ENCODE measurements at regions not wholly inside any gene's neighbourhood (a gene's known extent, or its start where the extent isn't known, plus 50 kb on each side); places are given as distances from the start of the nearest gene placed in this dataset.

- Histone ChIP-seq H3K27me3 (ENCODE audit: insufficient read depth, low read length, poor library complexity) (peaks cover 3% of the 10 kb centered on the region), H3K9me3 (ENCODE audit: insufficient read depth, low read length, severe bottlenecking) (no peaks in the 10 kb centered on the region), H2AFZ (ENCODE audit: low read depth, low read length) (no peak overlapping the region), H3K4me1 (ENCODE audit: insufficient read depth, low read length) (no peaks in the 10 kb centered on the region), H3K79me2 (ENCODE audit: insufficient read depth, low read length) (no peaks in the 10 kb centered on the region), H3K27ac (ENCODE audit: low read length) (no peak overlapping the region), H3K4me2 (ENCODE audit: insufficient read depth, low read length) (no peak overlapping the region), H4K20me1 (ENCODE audit: insufficient read depth, low read length) (no peaks in the 10 kb centered on the region), H3K4me3 (ENCODE audit: low read depth in 1 of 2, low read length in 2 of 2) (no peak overlapping the region), H3K36me3 (ENCODE audit: insufficient read depth, low read length) (no peaks in the 10 kb centered on the region), H3K9ac (ENCODE audit: low read depth, low read length) (no peak overlapping the region)
- ATAC-seq (ENCODE audit: insufficient read depth, low read depth) = no peak
- DNase-seq = no peak
- TF ChIP-seq EZH2 (IDR thresholded peaks at IDR 0.05; ENCODE audit: borderline replicate concordance, low read depth, low read length, severe bottlenecking) = no peak
- TF ChIP-seq CTCF (IDR thresholded peaks at IDR 0.05; ENCODE audit: borderline replicate concordance, extremely low read depth, low read length, poor library complexity, severe bottlenecking) = no peak
These were observed 176.8 kb downstream of the KIF26A start for GRCh38 chr14:104315169-104315568.

- TF ChIP-seq CTCF (IDR thresholded peaks at IDR 0.05; ENCODE audit: borderline replicate concordance, extremely low read depth, low read length, poor library complexity, severe bottlenecking) = no peak
- no peak for TF ChIP-seq EZH2 (IDR thresholded peaks at IDR 0.05; ENCODE audit: borderline replicate concordance, low read depth, low read length, severe bottlenecking)
- Histone ChIP-seq H3K4me1 (ENCODE audit: insufficient read depth, low read length) (no peaks in the 10 kb centered on the region), H3K27me3 (ENCODE audit: insufficient read depth, low read length, poor library complexity) (peaks cover 3% of the 10 kb centered on the region), H3K27ac (ENCODE audit: low read length) (no peak overlapping the region), H2AFZ (ENCODE audit: low read depth, low read length) (no peak overlapping the region), H3K79me2 (ENCODE audit: insufficient read depth, low read length) (no peaks in the 10 kb centered on the region), H3K4me3 (ENCODE audit: low read depth in 1 of 2, low read length in 2 of 2) (no peak overlapping the region), H4K20me1 (ENCODE audit: insufficient read depth, low read length) (no peaks in the 10 kb centered on the region), H3K4me2 (ENCODE audit: insufficient read depth, low read length) (no peak overlapping the region), H3K9ac (ENCODE audit: low read depth, low read length) (no peak overlapping the region), H3K9me3 (ENCODE audit: insufficient read depth, low read length, severe bottlenecking) (no peaks in the 10 kb centered on the region), H3K36me3 (ENCODE audit: insufficient read depth, low read length) (no peaks in the 10 kb centered on the region)
- ATAC-seq (ENCODE audit: insufficient read depth, low read depth) (no peak), DNase-seq (no peak)
These were observed 177.2 kb downstream of the KIF26A start for GRCh38 chr14:104315625-104316024.

- H3K79me2 ChIP-seq (ENCODE audit: insufficient read depth, low read length) = no peaks in the 10 kb centered on the region
- no peak overlapping the region for H3K9ac ChIP-seq (ENCODE audit: low read depth, low read length)
- TF ChIP-seq CTCF (IDR thresholded peaks at IDR 0.05; ENCODE audit: borderline replicate concordance, extremely low read depth, low read length, poor library complexity, severe bottlenecking) (no peak), EZH2 (IDR thresholded peaks at IDR 0.05; ENCODE audit: borderline replicate concordance, low read depth, low read length, severe bottlenecking) (no peak)
These were observed 177.8 kb downstream of the KIF26A start for GRCh38 chr14:104316121-104316722.

More at GRCh38 chr14:104316121-104316722, 177.8 kb downstream of the KIF26A start:
- ATAC-seq (ENCODE audit: insufficient read depth, low read depth) (no peak), DNase-seq (no peak)
- H3K4me2 ChIP-seq (ENCODE audit: insufficient read depth, low read length) = no peak overlapping the region
- no peak overlapping the region for H3K27ac ChIP-seq (ENCODE audit: low read length)
- H3K4me3 ChIP-seq (ENCODE audit: low read depth in 1 of 2, low read length in 2 of 2) = no peak overlapping the region
- H3K4me1 ChIP-seq (ENCODE audit: insufficient read depth, low read length) = no peaks in the 10 kb centered on the region
- H4K20me1 ChIP-seq (ENCODE audit: insufficient read depth, low read length) = no peaks in the 10 kb centered on the region
- no peaks in the 10 kb centered on the region for H3K9me3 ChIP-seq (ENCODE audit: insufficient read depth, low read length, severe bottlenecking)
- no peak overlapping the region for H2AFZ ChIP-seq (ENCODE audit: low read depth, low read length)
- H3K36me3 ChIP-seq (ENCODE audit: insufficient read depth, low read length) = no peaks in the 10 kb centered on the region
- H3K27me3 ChIP-seq (ENCODE audit: insufficient read depth, low read length, poor library complexity) = peaks cover 3% of the 10 kb centered on the region
